ENCODE measurements at regions not wholly inside any gene's neighbourhood (a gene's known extent, or its start where the extent isn't known, plus 50 kb on each side); places are given as distances from the start of the nearest gene placed in this dataset.

DNA sequence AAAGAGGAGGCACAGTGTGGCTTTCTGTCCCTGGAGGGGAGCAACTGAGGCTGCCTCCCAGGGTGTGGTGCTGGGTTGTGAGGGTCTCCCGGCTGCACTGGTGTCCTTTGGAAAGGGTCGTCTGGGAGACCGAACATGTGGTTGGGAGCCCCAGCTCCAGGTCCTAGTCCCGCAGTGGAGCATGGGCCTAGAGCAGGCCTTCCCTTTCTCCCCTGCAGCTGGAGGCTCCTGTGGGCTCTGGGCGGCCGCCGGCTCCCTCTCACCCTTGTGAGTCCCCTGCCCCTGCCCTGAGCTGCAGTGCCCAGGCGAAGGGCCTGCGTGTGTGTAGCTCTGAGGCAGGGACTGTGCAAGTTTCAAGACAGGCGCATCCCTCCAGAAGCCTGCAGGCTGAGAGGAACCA lies 1492.7 kb downstream of the BRD1 start:
- TF ChIP-seq GATA3 (IDR thresholded peaks at IDR 0.05; ENCODE audit: low read depth, low read length) = no peak

DNA sequence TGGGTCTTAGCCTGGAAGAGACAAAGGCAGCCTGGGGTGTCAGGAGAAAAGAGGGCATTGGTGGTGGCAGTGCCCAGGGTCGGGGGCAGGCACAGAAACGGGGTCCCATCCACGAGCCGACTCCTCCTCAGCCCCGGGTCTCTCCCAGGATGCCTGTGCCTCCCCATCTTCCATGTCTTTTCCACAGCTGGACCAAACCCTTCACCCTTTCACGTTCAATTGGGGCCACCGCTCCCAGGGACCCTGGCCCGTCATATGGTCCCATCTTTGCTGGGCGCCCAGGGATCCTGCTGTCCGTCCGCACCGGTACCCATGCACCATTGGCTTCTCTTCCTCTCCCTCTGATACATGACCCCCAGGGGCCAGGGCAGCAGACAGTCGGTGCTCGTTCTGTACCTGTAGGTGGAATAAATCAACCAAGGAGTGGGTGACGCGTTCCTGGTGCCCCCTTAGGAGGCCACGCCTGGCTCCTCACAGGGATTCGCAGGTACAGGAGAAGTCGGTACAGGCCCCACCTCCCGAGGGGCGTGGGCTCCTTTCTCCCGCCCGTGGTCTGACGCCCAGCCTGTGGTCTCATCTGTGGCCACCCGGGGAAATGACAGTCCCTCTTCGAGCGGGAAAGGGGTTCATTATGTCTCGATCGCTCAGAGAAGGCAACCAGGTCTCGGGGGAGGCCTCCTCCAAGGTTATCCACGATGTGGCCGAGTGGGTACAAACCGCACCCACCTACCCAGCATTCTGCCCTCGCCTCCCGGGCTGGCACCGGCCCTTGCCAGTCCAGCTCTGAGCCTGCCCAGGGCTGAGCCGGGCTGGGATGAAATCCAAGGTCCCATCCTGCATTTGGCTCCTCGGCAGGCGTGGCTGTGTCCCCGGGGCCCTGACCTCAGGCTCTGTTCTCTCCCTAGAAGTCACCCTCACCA lies 1493.6 kb downstream of the BRD1 start:
- TF ChIP-seq GATA3 (IDR thresholded peaks at IDR 0.05; ENCODE audit: low read depth, low read length) = no peak
- TF ChIP-seq GATA2 (IDR thresholded peaks at IDR 0.05; ENCODE audit: low read depth, low read length) = no peak

DNA sequence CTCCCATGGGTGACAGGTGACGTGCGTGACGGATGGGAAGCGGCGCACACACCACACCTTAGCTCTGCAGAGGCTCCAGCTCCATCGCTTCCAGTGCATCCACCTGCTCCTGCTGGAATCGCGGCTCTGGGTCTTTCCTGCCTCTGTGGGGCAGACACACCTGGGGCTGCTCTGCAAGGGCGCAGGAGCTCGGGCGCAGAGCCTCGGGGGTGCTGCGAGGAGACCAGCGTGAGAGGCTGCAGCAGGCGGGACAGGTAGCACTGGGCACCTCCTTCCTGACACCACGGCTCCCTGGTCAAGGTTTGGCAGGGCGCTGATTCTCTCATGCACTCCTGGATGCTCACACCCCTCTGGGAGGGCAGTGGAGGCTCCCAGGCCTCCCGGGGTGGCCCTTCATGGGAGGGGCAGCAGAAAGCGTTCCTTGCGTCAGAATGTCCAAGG lies 1494.3 kb downstream of the BRD1 start:
- TF ChIP-seq GATA3 (IDR thresholded peaks at IDR 0.05; ENCODE audit: low read depth, low read length) = no peak
- no peak for TF ChIP-seq GATA2 (IDR thresholded peaks at IDR 0.05; ENCODE audit: low read depth, low read length)

GRCh38 chr22:48332438-48333322 lies 1495.0 kb downstream of the BRD1 start:
- TF ChIP-seq GATA2 (IDR thresholded peaks at IDR 0.05; ENCODE audit: low read depth, low read length) (no peak), GATA3 (IDR thresholded peaks at IDR 0.05; ENCODE audit: low read depth, low read length) (no peak)

GRCh38 chr22:48331691-48332220 lies 1495.9 kb downstream of the BRD1 start:
- TF ChIP-seq GATA3 (IDR thresholded peaks at IDR 0.05; ENCODE audit: low read depth, low read length) = no peak
- TF ChIP-seq GATA2 (IDR thresholded peaks at IDR 0.05; ENCODE audit: low read depth, low read length) = no peak

GRCh38 chr22:48331266-48331665 lies 1496.4 kb downstream of the BRD1 start:
- TF ChIP-seq GATA3 (IDR thresholded peaks at IDR 0.05; ENCODE audit: low read depth, low read length) (no peak), GATA2 (IDR thresholded peaks at IDR 0.05; ENCODE audit: low read depth, low read length) (no peak)

GRCh38 chr22:48327721-48328120 lies 1500.0 kb downstream of the BRD1 start:
- TF ChIP-seq GATA3 (IDR thresholded peaks at IDR 0.05; ENCODE audit: low read depth, low read length) = no peak
- TF ChIP-seq GATA2 (IDR thresholded peaks at IDR 0.05; ENCODE audit: low read depth, low read length) = no peak

DNA sequence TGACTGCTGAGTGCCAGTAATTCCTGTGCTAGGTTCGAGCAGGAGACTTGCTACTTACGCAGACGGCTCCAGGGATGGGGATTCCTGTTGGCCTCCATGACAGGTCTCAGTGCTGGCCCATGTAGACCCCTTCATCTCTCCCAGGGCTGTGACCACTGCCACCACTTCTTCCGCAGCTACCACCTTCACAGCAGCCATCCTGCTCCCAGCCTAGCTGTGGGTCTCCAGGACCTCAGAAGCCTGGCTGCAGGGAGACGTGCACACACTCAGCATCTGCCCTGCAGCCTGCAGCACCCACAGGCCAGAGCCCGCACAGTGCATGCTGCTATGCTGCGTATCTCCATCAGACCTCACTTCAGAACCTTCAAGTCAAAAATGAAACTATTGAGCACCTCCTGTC lies 1503.9 kb downstream of the BRD1 start:
- TF ChIP-seq GATA3 (IDR thresholded peaks at IDR 0.05; ENCODE audit: low read depth, low read length) (no peak), GATA2 (IDR thresholded peaks at IDR 0.05; ENCODE audit: low read depth, low read length) (no peak)

DNA sequence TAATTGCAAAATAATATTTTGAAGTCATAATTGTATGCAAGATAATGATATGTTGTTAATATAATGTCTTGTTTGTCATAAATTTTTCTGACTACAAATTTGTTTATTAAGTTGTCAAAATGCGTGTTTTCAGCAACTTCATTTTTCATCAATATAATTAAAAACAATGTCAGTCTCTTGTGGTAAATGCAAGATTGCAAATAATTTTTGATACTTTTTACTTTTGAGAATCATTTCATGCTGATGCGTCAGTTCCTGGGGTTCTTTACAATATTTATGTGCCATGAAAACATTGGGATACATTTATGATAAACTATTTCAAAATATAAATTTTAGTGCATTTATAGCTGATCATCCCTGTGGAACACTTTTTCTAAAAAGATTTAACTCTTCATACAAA lies 1504.8 kb downstream of the BRD1 start:
- TF ChIP-seq GATA3 (IDR thresholded peaks at IDR 0.05; ENCODE audit: low read depth, low read length) (no peak), GATA2 (IDR thresholded peaks at IDR 0.05; ENCODE audit: low read depth, low read length) (no peak)

- TF ChIP-seq GATA2 (IDR thresholded peaks at IDR 0.05; ENCODE audit: low read depth, low read length) (no peak), GATA3 (IDR thresholded peaks at IDR 0.05; ENCODE audit: low read depth, low read length) (no peak)
Observed at GRCh38 chr22:48321986-48322545, 1505.6 kb downstream of the BRD1 start.

- no peak for TF ChIP-seq GATA3 (IDR thresholded peaks at IDR 0.05; ENCODE audit: low read depth, low read length)
- TF ChIP-seq GATA2 (IDR thresholded peaks at IDR 0.05; ENCODE audit: low read depth, low read length) = no peak
Observed at GRCh38 chr22:48320683-48321451, 1506.8 kb downstream of the BRD1 start.

DNA sequence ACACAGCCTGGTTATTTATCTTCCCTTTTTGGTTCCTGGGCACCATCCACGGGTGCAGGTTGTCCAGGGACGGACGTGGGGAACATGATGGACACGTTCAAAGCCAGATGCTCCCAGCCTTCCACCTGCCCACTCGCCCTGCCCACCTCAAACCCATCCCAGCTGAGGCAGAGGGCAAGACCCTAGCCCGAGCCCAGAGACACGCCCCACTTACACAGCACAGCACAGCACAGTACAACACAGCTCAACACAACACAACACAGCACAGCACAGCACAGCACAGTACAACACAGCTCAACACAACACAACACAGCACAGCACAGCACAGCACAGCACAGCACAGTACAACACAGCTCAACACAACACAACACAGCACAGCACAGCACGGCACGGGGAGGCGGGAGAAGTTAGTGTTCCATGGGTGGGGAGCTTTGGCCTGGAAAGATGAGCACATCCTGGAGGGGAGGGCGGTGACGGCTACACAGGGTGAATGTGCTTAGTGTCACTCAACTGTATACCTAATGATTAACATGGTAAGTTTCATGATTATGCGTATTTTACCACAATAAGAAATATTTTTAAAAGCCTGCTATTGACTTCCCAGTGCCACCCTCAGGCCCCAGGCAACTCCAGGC lies 1507.5 kb downstream of the BRD1 start:
- TF ChIP-seq GATA3 (IDR thresholded peaks at IDR 0.05; ENCODE audit: low read depth, low read length) = no peak
- no peak for TF ChIP-seq GATA2 (IDR thresholded peaks at IDR 0.05; ENCODE audit: low read depth, low read length)
